GM12878 (cell line): ENCODE measurements at regions not wholly inside any gene's neighbourhood (a gene's known extent, or its start where the extent isn't known, plus 50 kb on each side); places are given as distances from the start of the nearest gene placed in this dataset.

Experiments used
- ATAC-seq: fragments of 200-7000 bp; cut with Tn5 transposase; 3 replicates; pipeline ENCODE4 v1.9.1; 2020; ENCODE audit warnings: mild to moderate bottlenecking, moderate library complexity
- BruUV-seq: library from RNA; stranded (reverse); fragments of 400-500 nt; replicated peaks from 2 replicates; lab custom pipeline; 2021; lab: Mats Ljungman, UMichigan
- CTCF ChIA-PET: fragments of 300-600 bp; sonication (Branson Sonifier 250); formaldehyde crosslinking; extraction: SDS; loops from one replicate; lab custom pipeline; 2021; ENCODE audit warnings: inconsistent platforms; lab: Yijun Ruan, JAX
- POLR2A ChIA-PET: fragments of 350-600 bp; formaldehyde crosslinking; extraction: SDS; loops from one replicate; lab custom pipeline; 2021; ENCODE audit warnings: inconsistent platforms; lab: Charles Lee
- RAD21 ChIA-PET: fragments of 300-600 bp; sonication (Branson Sonifier 250); formaldehyde crosslinking; loops from one replicate; lab custom pipeline; 2023; ENCODE audit warnings: antibody characterized with exemption; ENCODE audit not compliant: unreplicated experiment; lab: Charles Lee
- SMC1A ChIA-PET: fragments of 300-600 bp; sonication (Branson Sonifier 250); formaldehyde crosslinking; loops from one replicate; lab custom pipeline; 2023; ENCODE audit not compliant: unreplicated experiment, uncharacterized antibody; lab: Charles Lee
- DNase-seq: peaks from one replicate; pipeline ENCODE4 v3.0.0-alpha.2; 2011; ENCODE audit warnings: low read depth, low spot score
- FAIRE-seq: peaks from 3 replicates; lab custom pipeline; 2011; peaks lifted over from hg19 to GRCh38; lab: Jason Lieb, UNC
- H2AFZ ChIP-seq: 2 replicates; pipeline ENCODE4 v1.6.0; 2011; ENCODE audit warnings: low read depth, low read length, control low read depth; ENCODE audit not compliant: control insufficient read depth
- H3K27ac ChIP-seq: 2 replicates; pipeline ENCODE4 v1.5.1; 2011; ENCODE audit warnings: control low read depth; ENCODE audit not compliant: control insufficient read depth, insufficient read depth
- H3K27me3 ChIP-seq, 2 experiments: replicated peaks in 1 of 2; 2 replicates each; pipeline versions ENCODE4 v1.6.0 to v1.6.1; 2011; ENCODE audit warnings: low read length in 1 of 2; ENCODE audit not compliant: control insufficient read depth in 2 of 2, insufficient read depth in 2 of 2
- H3K36me3 ChIP-seq, 2 experiments: 2 replicates each; pipeline ENCODE4 v1.5.1; 2011; ENCODE audit warnings: low read length in 1 of 2; ENCODE audit not compliant: control insufficient read depth in 2 of 2, insufficient read depth in 2 of 2
- H3K4me1 ChIP-seq: 2 replicates; pipeline ENCODE4 v1.6.1; 2011; ENCODE audit warnings: mild to moderate bottlenecking, low read length, moderate library complexity, mixed read lengths; ENCODE audit not compliant: control insufficient read depth, insufficient read depth
- H3K4me2 ChIP-seq: 2 replicates; pipeline ENCODE4 v1.6.0; 2011; ENCODE audit warnings: control low read depth; ENCODE audit not compliant: control insufficient read depth, insufficient read depth
- H3K4me3 ChIP-seq: fragments of 200-600 bp; sonication (generic); 2 replicates; pipeline ENCODE4 v1.5.1; 2016
- H3K79me2 ChIP-seq: 2 replicates; pipeline ENCODE4 v1.6.0; 2011; ENCODE audit warnings: low read length; ENCODE audit not compliant: control insufficient read depth, insufficient read depth
- H3K9ac ChIP-seq: 2 replicates; pipeline ENCODE4 v1.8.0; 2011; ENCODE audit warnings: low read length, control low read depth, mixed read lengths; ENCODE audit not compliant: control insufficient read depth, insufficient read depth
- H3K9me3 ChIP-seq: replicated peaks from 3 replicates; pipeline ENCODE4 v1.5.1; 2011; ENCODE audit warnings: mild to moderate bottlenecking, low read length; ENCODE audit not compliant: control insufficient read depth, insufficient read depth
- H4K20me1 ChIP-seq: 2 replicates; pipeline ENCODE4 v1.6.0; 2011; ENCODE audit not compliant: control insufficient read depth, insufficient read depth
- ATF2 ChIP-seq: IDR thresholded peaks from 2 replicates; pipeline ENCODE4 v1.6.1; 2012; ENCODE audit warnings: low read length, inconsistent platforms
- BRCA1 ChIP-seq: IDR thresholded peaks from 2 replicates; pipeline ENCODE4 v1.6.1; 2011; ENCODE audit warnings: low read depth, low read length, improper control_type of control experiment
- EED ChIP-seq: sonication (generic); IDR thresholded peaks from 2 replicates; pipeline ENCODE4 v1.6.1; 2016; ENCODE audit warnings: antibody characterized with exemption, low read depth
- ELK1 ChIP-seq: IDR thresholded peaks from 2 replicates; pipeline ENCODE4 v1.6.1; 2012; ENCODE audit warnings: low read depth, low read length, improper control_type of control experiment
- KAT2A ChIP-seq: conservative IDR thresholded peaks from 2 replicates; pipeline ENCODE4 v1.6.1; 2011; ENCODE audit warnings: low read depth, low read length; ENCODE audit not compliant: control insufficient read depth
- NRF1 ChIP-seq: conservative IDR thresholded peaks from 2 replicates; pipeline ENCODE4 v1.6.1; 2011; ENCODE audit warnings: mild to moderate bottlenecking, low read depth, low read length, improper control_type of control experiment
- POLR2AphosphoS5 ChIP-seq: IDR thresholded peaks from 2 replicates; pipeline ENCODE4 v1.6.1; 2011; ENCODE audit warnings: mild to moderate bottlenecking, low read length, inconsistent platforms
- RELB ChIP-seq: fragments of 450-650 bp; IDR thresholded peaks from 2 replicates; pipeline ENCODE4 v1.6.1; 2017; ENCODE audit warnings: low read depth, mild to moderate bottlenecking, moderate library complexity
- REST ChIP-seq: IDR thresholded peaks from 2 replicates; pipeline ENCODE4 v1.6.1; 2012; ENCODE audit warnings: mild to moderate bottlenecking, low read depth, low read length
- SMAD1 ChIP-seq: fragments of 450-650 bp; IDR thresholded peaks from 2 replicates; pipeline ENCODE4 v1.6.1; 2018; ENCODE audit warnings: mild to moderate bottlenecking, low read depth; ENCODE audit not compliant: partially characterized antibody
- TAF1 ChIP-seq: IDR thresholded peaks from 2 replicates; pipeline ENCODE4 v1.6.1; 2011; ENCODE audit warnings: mild to moderate bottlenecking, low read depth, low read length, borderline replicate concordance
- USF1 ChIP-seq: IDR thresholded peaks from 2 replicates; pipeline ENCODE4 v1.6.1; 2011; ENCODE audit warnings: borderline replicate concordance, low read depth, mild to moderate bottlenecking, moderate library complexity, mixed read lengths, low read length; ENCODE audit not compliant: insufficient read depth; ENCODE audit errors: extremely low read length
- WGBS: methylation state at CpG from one replicate; pipeline ENCODE4 v1.1.6; 2016; ENCODE audit warnings: low lambda C conversion rate; ENCODE audit not compliant: insufficient replicate concordance, insufficient coverage; ENCODE audit errors: missing lambda C conversion rate; 5-methylcytosine and 5-hydroxymethylcytosine counted together
- in situ Hi-C: fragments of 300-500 bp; cut with MboI; formaldehyde crosslinking; loops from 9 replicates; pipeline ENCODE4 v1.14.3; 2018; ENCODE audit warnings: mixed read lengths
- intact Hi-C: fragments of 100-400 bp; cut with micrococcal nuclease; formaldehyde crosslinking; loops from one replicate; pipeline ENCODE4 v1.14.2; 2022; ENCODE audit not compliant: unreplicated experiment

GRCh38 chr4:156146571-156146970 is 192.9 kb upstream of the CTSO start:
- Histone ChIP-seq H3K79me2 (no peaks in the 10 kb centered on the region), H3K9me3 (no peaks in the 10 kb centered on the region), H3K27ac (no peak overlapping the region), H3K9ac (no peak overlapping the region), H3K27me3 (no peaks in the 10 kb centered on the region), H3K4me1 (no peaks in the 10 kb centered on the region), H3K4me3 (no peak overlapping the region), H3K36me3 (no peaks in the 10 kb centered on the region), H2AFZ (no peak overlapping the region), H3K4me2 (no peak overlapping the region), H4K20me1 (no peaks in the 10 kb centered on the region)
- BruUV-seq = no TSS peak
- DNase-seq (no peak), FAIRE-seq (no peak), ATAC-seq (no peak)
- POLR2A ChIA-PET = no interaction called here
- no peak for TF ChIP-seq USF1
- TF ChIP-seq RELB = no peak
- TF ChIP-seq SMAD1 = no peak
- TF ChIP-seq TAF1 = no peak
- TF ChIP-seq REST = no peak
- TF ChIP-seq ELK1 = no peak
- no peak for TF ChIP-seq KAT2A
- TF ChIP-seq BRCA1 = no peak
- no peak for TF ChIP-seq POLR2AphosphoS5
- TF ChIP-seq NRF1 = no peak
- no peak for TF ChIP-seq ATF2
- no peak for TF ChIP-seq EED
- SMC1A ChIA-PET = interaction anchor here (0.7 kb wide), 1 partner anchor 424 kb away, joined by 3 read pairs; no protein-coding TSS in a partner anchor
- CTCF ChIA-PET = interaction anchor here (0.6 kb wide), 1 partner anchor 182 kb away, joined by 5 read pairs; no protein-coding TSS in a partner anchor
- RAD21 ChIA-PET = no interaction called here
- intact Hi-C loops = no loop called here
- in situ Hi-C loops = no loop called here
- WGBS = 25% methylated on average over 2 of the region's 2 CpGs
